ENCODE measurements at regions not wholly inside any gene's neighbourhood (a gene's known extent, or its start where the extent isn't known, plus 50 kb on each side); places are given as distances from the start of the nearest gene placed in this dataset.

- peak in 1 of 2 experiments; percentile 59 for DNase-seq
- Mint-ChIP-seq H3K4me1 (ENCODE audit: low read depth, unreplicated experiment) (no peaks in the 10 kb centered on the region), H3K4me3 (ENCODE audit: unreplicated experiment) (no peak overlapping the region), H3K36me3 (ENCODE audit: insufficient read depth, unreplicated experiment) (no peaks in the 10 kb centered on the region), H3K9me3 (ENCODE audit: unreplicated experiment) (no peaks in the 10 kb centered on the region), H3K27me3 (ENCODE audit: insufficient read depth, unreplicated experiment) (peaks cover 10% of the 10 kb centered on the region), H3K27ac (ENCODE audit: unreplicated experiment) (no peak overlapping the region)
- no peaks in the 10 kb centered on the region for H3K27me3 ChIP-seq (replicated peaks; ENCODE audit: control insufficient read depth, insufficient read depth, low read length)
- TF ChIP-seq, protein P1, sequence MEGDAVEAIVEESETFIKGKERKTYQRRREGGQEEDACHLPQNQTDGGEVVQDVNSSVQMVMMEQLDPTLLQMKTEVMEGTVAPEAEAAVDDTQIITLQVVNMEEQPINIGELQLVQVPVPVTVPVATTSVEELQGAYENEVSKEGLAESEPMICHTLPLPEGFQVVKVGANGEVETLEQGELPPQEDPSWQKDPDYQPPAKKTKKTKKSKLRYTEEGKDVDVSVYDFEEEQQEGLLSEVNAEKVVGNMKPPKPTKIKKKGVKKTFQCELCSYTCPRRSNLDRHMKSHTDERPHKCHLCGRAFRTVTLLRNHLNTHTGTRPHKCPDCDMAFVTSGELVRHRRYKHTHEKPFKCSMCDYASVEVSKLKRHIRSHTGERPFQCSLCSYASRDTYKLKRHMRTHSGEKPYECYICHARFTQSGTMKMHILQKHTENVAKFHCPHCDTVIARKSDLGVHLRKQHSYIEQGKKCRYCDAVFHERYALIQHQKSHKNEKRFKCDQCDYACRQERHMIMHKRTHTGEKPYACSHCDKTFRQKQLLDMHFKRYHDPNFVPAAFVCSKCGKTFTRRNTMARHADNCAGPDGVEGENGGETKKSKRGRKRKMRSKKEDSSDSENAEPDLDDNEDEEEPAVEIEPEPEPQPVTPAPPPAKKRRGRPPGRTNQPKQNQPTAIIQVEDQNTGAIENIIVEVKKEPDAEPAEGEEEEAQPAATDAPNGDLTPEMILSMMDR (IDR thresholded peaks at IDR 0.05; ENCODE audit: insufficient read depth in 1 of 2, low read depth in 1 of 2, low read length in 1 of 2, severe bottlenecking in 1 of 2, unreplicated experiment in 1 of 2), result peak; percentile 65 to 66
- ChIA-PET POLR2A (no interaction called here), CTCF (no interaction called here)
- H3K36me3 ChIP-seq (ENCODE audit: control insufficient read depth, insufficient read depth, low read length), result no peaks in the 10 kb centered on the region
- no TSS peak for BruUV-seq (replicated peaks)
- no peaks in the 10 kb centered on the region for H3K9me3 ChIP-seq
- no peaks in the 10 kb centered on the region for H3K4me1 ChIP-seq
- intact Hi-C loops (cut with micrococcal nuclease; ENCODE audit: unreplicated experiment), result loop anchor here (1.0 to 2.0 kb wide), 2 partner anchors 42 to 312 kb away; no protein-coding TSS in a partner anchor
- no peak overlapping the region for H3K4me3 ChIP-seq (ENCODE audit: low read depth, low read length)
These were observed 105.3 kb upstream of the BMP5 start for GRCh38 chr6:55980627-55981211.

DNA sequence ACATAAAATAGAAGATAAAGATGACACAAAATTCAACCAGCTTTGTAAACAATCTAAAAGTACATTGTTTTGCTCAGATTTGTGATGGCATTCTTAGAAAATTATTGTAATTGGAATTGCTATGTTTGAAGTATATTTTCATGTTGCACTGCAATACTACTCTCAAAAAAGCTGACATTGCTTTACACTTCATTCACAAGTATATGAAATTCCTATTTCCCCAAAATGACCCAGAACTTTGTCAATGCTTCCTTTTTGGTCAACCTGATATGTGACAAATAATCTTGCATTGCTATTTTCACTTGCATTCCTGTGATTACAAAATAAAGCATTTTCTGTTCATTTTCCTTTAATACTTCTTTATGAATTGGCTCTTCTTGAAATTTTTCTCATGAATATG lies 104.1 kb upstream of the BMP5 start:
- Mint-ChIP-seq H3K27me3 (ENCODE audit: insufficient read depth, unreplicated experiment) (peaks cover 10% of the 10 kb centered on the region), H3K36me3 (ENCODE audit: insufficient read depth, unreplicated experiment) (no peaks in the 10 kb centered on the region), H3K4me3 (ENCODE audit: unreplicated experiment) (no peak overlapping the region), H3K4me1 (ENCODE audit: low read depth, unreplicated experiment) (no peaks in the 10 kb centered on the region), H3K9me3 (ENCODE audit: unreplicated experiment) (no peaks in the 10 kb centered on the region), H3K27ac (ENCODE audit: unreplicated experiment) (no peak overlapping the region)
- intact Hi-C loops (cut with micrococcal nuclease; ENCODE audit: unreplicated experiment), result no loop called here
- TF ChIP-seq, protein P1 (IDR thresholded peaks at IDR 0.05; ENCODE audit: insufficient read depth in 1 of 2, low read depth in 1 of 2, low read length in 1 of 2, severe bottlenecking in 1 of 2, unreplicated experiment in 1 of 2), result no peak
- ChIA-PET POLR2A (no interaction called here), CTCF (no interaction called here)
- H3K36me3 ChIP-seq (ENCODE audit: control insufficient read depth, insufficient read depth, low read length), result no peaks in the 10 kb centered on the region
- H3K4me3 ChIP-seq (ENCODE audit: low read depth, low read length), result no peak overlapping the region
- DNase-seq, result no peak
- H3K27me3 ChIP-seq (replicated peaks; ENCODE audit: control insufficient read depth, insufficient read depth, low read length), result no peaks in the 10 kb centered on the region
- H3K9me3 ChIP-seq, result no peaks in the 10 kb centered on the region
- H3K4me1 ChIP-seq, result no peaks in the 10 kb centered on the region
- no TSS peak for BruUV-seq (replicated peaks)

GRCh38 chr6:55977959-55978665 lies 102.7 kb upstream of the BMP5 start:
- no peaks in the 10 kb centered on the region for H3K9me3 ChIP-seq
- DNase-seq, result no peak
- no peaks in the 10 kb centered on the region for H3K9me3 Mint-ChIP-seq (ENCODE audit: unreplicated experiment)
- H3K4me1 Mint-ChIP-seq (ENCODE audit: low read depth, unreplicated experiment), result no peaks in the 10 kb centered on the region
- no peaks in the 10 kb centered on the region for H3K36me3 Mint-ChIP-seq (ENCODE audit: insufficient read depth, unreplicated experiment)
- TF ChIP-seq, protein P1 (IDR thresholded peaks at IDR 0.05; ENCODE audit: insufficient read depth in 1 of 2, low read depth in 1 of 2, low read length in 1 of 2, severe bottlenecking in 1 of 2, unreplicated experiment in 1 of 2), result no peak
- no peak overlapping the region for H3K4me3 ChIP-seq (ENCODE audit: low read depth, low read length)
- no TSS peak for BruUV-seq (replicated peaks)
- POLR2A ChIA-PET, result no interaction called here
- H3K27me3 ChIP-seq (replicated peaks; ENCODE audit: control insufficient read depth, insufficient read depth, low read length), result no peaks in the 10 kb centered on the region
- no peaks in the 10 kb centered on the region for H3K4me1 ChIP-seq
- CTCF ChIA-PET, result interaction anchor here (0.6 to 2.4 kb wide), 2 partner anchors 38 to 314 kb away, joined by 4 to 7 read pairs; no protein-coding TSS in a partner anchor
- H3K4me3 Mint-ChIP-seq (ENCODE audit: unreplicated experiment), result no peak overlapping the region
- no peak overlapping the region for H3K27ac Mint-ChIP-seq (ENCODE audit: unreplicated experiment)
- no peaks in the 10 kb centered on the region for H3K36me3 ChIP-seq (ENCODE audit: control insufficient read depth, insufficient read depth, low read length)
- peaks cover 3% of the 10 kb centered on the region for H3K27me3 Mint-ChIP-seq (ENCODE audit: insufficient read depth, unreplicated experiment)
- intact Hi-C loops (cut with micrococcal nuclease; ENCODE audit: unreplicated experiment), result no loop called here

All from Caco-2 (cell line).